ENCODE measurements at regions not wholly inside any gene's neighbourhood (a gene's known extent, or its start where the extent isn't known, plus 50 kb on each side); places are given as distances from the start of the nearest gene placed in this dataset.

- TF ChIP-seq, protein P1, sequence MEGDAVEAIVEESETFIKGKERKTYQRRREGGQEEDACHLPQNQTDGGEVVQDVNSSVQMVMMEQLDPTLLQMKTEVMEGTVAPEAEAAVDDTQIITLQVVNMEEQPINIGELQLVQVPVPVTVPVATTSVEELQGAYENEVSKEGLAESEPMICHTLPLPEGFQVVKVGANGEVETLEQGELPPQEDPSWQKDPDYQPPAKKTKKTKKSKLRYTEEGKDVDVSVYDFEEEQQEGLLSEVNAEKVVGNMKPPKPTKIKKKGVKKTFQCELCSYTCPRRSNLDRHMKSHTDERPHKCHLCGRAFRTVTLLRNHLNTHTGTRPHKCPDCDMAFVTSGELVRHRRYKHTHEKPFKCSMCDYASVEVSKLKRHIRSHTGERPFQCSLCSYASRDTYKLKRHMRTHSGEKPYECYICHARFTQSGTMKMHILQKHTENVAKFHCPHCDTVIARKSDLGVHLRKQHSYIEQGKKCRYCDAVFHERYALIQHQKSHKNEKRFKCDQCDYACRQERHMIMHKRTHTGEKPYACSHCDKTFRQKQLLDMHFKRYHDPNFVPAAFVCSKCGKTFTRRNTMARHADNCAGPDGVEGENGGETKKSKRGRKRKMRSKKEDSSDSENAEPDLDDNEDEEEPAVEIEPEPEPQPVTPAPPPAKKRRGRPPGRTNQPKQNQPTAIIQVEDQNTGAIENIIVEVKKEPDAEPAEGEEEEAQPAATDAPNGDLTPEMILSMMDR (IDR thresholded peaks at IDR 0.05) = no peak
- TF ChIP-seq EP300 (IDR thresholded peaks at IDR 0.05) = no peak
Measured at GRCh38 chr7:156160811-156161210, 348.5 kb upstream of the SHH start.

Data from suprapubic skin (tissue), 3 donors.